Right cardiac atrium (tissue), 5 donors: ENCODE measurements at regions not wholly inside any gene's neighbourhood (a gene's known extent, or its start where the extent isn't known, plus 50 kb on each side); places are given as distances from the start of the nearest gene placed in this dataset.

ENCODE experiments used
- ATAC-seq, 2 donors: fragments of 200-7000 bp; cut with Tn5 transposase; one replicate each; pipeline versions ENCODE4 v1.8.0 to v1.9.1; 2020; ENCODE audit warnings: moderate library complexity in 2 of 2, mild to moderate bottlenecking in 1 of 2
- DNase-seq, 3 donors: peaks; one replicate each; pipeline ENCODE4 v3.0.0-alpha.2; 2020
- H3K27ac ChIP-seq: one replicate; pipeline ENCODE4 v1.5.1; 2013; ENCODE audit warnings: mild to moderate bottlenecking, low read length, control low read depth, moderate library complexity
- H3K27me3 ChIP-seq: one replicate; pipeline ENCODE4 v1.6.1; 2013; ENCODE audit not compliant: control insufficient read depth, insufficient read depth
- H3K4me1 ChIP-seq: one replicate; pipeline ENCODE4 v1.6.1; 2013; ENCODE audit warnings: low read length; ENCODE audit not compliant: control insufficient read depth, insufficient read depth
- H3K4me3 ChIP-seq: one replicate; pipeline ENCODE4 v1.5.1; 2013; ENCODE audit warnings: low read length, control low read depth
- H3K9me3 ChIP-seq: one replicate; pipeline ENCODE4 v1.6.1; 2013; ENCODE audit warnings: low read length; ENCODE audit not compliant: control insufficient read depth
- WGBS: extraction: QIAGEN DNeasy Blood & Tissue Kit; methylation state at CpG from one replicate; pipeline ENCODE4 v1.1.7; 2013; 5-methylcytosine and 5-hydroxymethylcytosine counted together
- intact Hi-C, 4 donors: fragments of 100-400 bp; cut with DNase I; formaldehyde crosslinking; loops; one replicate each; pipeline versions ENCODE4 v1.11.0 to v1.14.0; 2022 to 2023
- donor health status: healthy with polysubstance abuse.
- donor health status: DM: no; HTN: yes; CAD: no.
- donor health status: DM: no; HTN: no; CAD: no.
- donor health status: DM: no; HTN: yes; CAD: no; lungs with severe emphysema.
- donor health status: DM: yes; HTN: yes; CAD: no.

GRCh38 chr13:39941236-39941635 lies 285.8 kb downstream of the COG6 start:
- intact Hi-C loops, result loop anchor here in 2 of 4 donors (10.0 kb wide), 3 partner anchors 156 to 744 kb away; no protein-coding TSS in a partner anchor
- DNase-seq, result peak in 1 of 3 donors; percentile 41
- ATAC-seq, result no peak
- WGBS, result 83% methylated on average over 5 of the region's 5 CpGs
- Histone ChIP-seq H3K27ac (no peak overlapping the region), H3K9me3 (no peaks in the 10 kb centered on the region), H3K4me1 (peaks cover 3% of the 10 kb centered on the region), H3K4me3 (no peak overlapping the region), H3K27me3 (no peaks in the 10 kb centered on the region)

- Histone ChIP-seq H3K4me3 (no peak overlapping the region), H3K4me1 (peaks cover 3% of the 10 kb centered on the region), H3K9me3 (no peaks in the 10 kb centered on the region), H3K27ac (no peak overlapping the region), H3K27me3 (no peaks in the 10 kb centered on the region)
- WGBS, result 73% methylated on average over 8 of the region's 8 CpGs
- DNase-seq (no peak), ATAC-seq (no peak)
- intact Hi-C loops, result loop anchor here in 2 of 4 donors (10.0 kb wide), 3 partner anchors 157 to 743 kb away; no protein-coding TSS in a partner anchor
Observed at GRCh38 chr13:39941911-39942551, 286.6 kb downstream of the COG6 start.

GRCh38 chr13:39942552-39943273 lies 287.3 kb downstream of the COG6 start:
- H3K27ac ChIP-seq, result no peak overlapping the region
- peak; percentile 91 to 92 for ATAC-seq
- H3K27me3 ChIP-seq, result no peaks in the 10 kb centered on the region
- intact Hi-C loops, result loop anchor here in 2 of 4 donors (10.0 kb wide), 3 partner anchors 158 to 742 kb away; no protein-coding TSS in a partner anchor
- no peaks in the 10 kb centered on the region for H3K9me3 ChIP-seq
- WGBS, result 53% methylated on average over 12 of the region's 12 CpGs
- peak; percentile 74 to 85 (median 81) for DNase-seq
- peaks cover 3% of the 10 kb centered on the region for H3K4me1 ChIP-seq
- H3K4me3 ChIP-seq, result no peak overlapping the region

- 59% methylated on average over 6 of the region's 6 CpGs for WGBS
- H3K9me3 ChIP-seq, result no peaks in the 10 kb centered on the region
- peaks cover 3% of the 10 kb centered on the region for H3K4me1 ChIP-seq
- intact Hi-C loops, result loop anchor here in 2 of 4 donors (10.0 kb wide), 3 partner anchors 159 to 741 kb away; no protein-coding TSS in a partner anchor
- no peak for DNase-seq
- no peaks in the 10 kb centered on the region for H3K27me3 ChIP-seq
- ATAC-seq, result no peak
- H3K27ac ChIP-seq, result no peak overlapping the region
- no peak overlapping the region for H3K4me3 ChIP-seq
Observed at GRCh38 chr13:39943711-39944110, 288.2 kb downstream of the COG6 start.

GRCh38 chr13:39945226-39945625 lies 289.8 kb downstream of the COG6 start:
- Histone ChIP-seq H3K4me3 (no peak overlapping the region), H3K27me3 (no peaks in the 10 kb centered on the region), H3K27ac (no peak overlapping the region), H3K4me1 (peaks cover 3% of the 10 kb centered on the region), H3K9me3 (no peaks in the 10 kb centered on the region)
- DNase-seq (peak; percentile 13 to 47 (median 46)), ATAC-seq (no peak)
- intact Hi-C loops, result loop anchor here in 2 of 4 donors (10.0 kb wide), 3 partner anchors 160 to 740 kb away; no protein-coding TSS in a partner anchor
- 67% methylated on average over 4 of the region's 4 CpGs for WGBS

- Histone ChIP-seq H3K4me1 (peaks cover 3% of the 10 kb centered on the region), H3K27ac (no peak overlapping the region), H3K27me3 (no peaks in the 10 kb centered on the region), H3K4me3 (no peak overlapping the region), H3K9me3 (no peaks in the 10 kb centered on the region)
- no peak for DNase-seq
- WGBS, result 100% methylated on average over 1 of the region's 1 CpG
- ATAC-seq, result no peak
- intact Hi-C loops, result loop anchor here in 2 of 4 donors (10.0 kb wide), 3 partner anchors 162 to 738 kb away; no protein-coding TSS in a partner anchor
Observed at GRCh38 chr13:39946769-39947168, 291.3 kb downstream of the COG6 start.

- Histone ChIP-seq H3K27me3 (no peaks in the 10 kb centered on the region), H3K27ac (no peak overlapping the region), H3K9me3 (no peaks in the 10 kb centered on the region), H3K4me3 (no peak overlapping the region), H3K4me1 (peaks cover 7% of the 10 kb centered on the region)
- 90% methylated on average over 3 of the region's 3 CpGs for WGBS
- no peak for ATAC-seq
- intact Hi-C loops, result no loop called here
- DNase-seq, result no peak
Observed at GRCh38 chr13:39951301-39951700, 295.8 kb downstream of the COG6 start.

GRCh38 chr13:39952249-39953233 lies 297.1 kb downstream of the COG6 start:
- H3K9me3 ChIP-seq, result no peaks in the 10 kb centered on the region
- peak overlapping the region; percentile 63 for H3K27ac ChIP-seq
- H3K27me3 ChIP-seq, result no peaks in the 10 kb centered on the region
- ATAC-seq (peak; percentile 47 to 61), DNase-seq (no peak)
- no peak overlapping the region for H3K4me3 ChIP-seq
- 39% methylated on average over 4 of the region's 4 CpGs for WGBS
- peaks cover 7% of the 10 kb centered on the region for H3K4me1 ChIP-seq
- intact Hi-C loops, result no loop called here

GRCh38 chr13:39954476-39954875 lies 299.0 kb downstream of the COG6 start:
- Histone ChIP-seq H3K4me3 (no peak overlapping the region), H3K4me1 (peaks cover 7% of the 10 kb centered on the region), H3K27me3 (no peaks in the 10 kb centered on the region), H3K27ac (no peak overlapping the region), H3K9me3 (no peaks in the 10 kb centered on the region)
- 78% methylated on average over 4 of the region's 4 CpGs for WGBS
- ATAC-seq (no peak), DNase-seq (no peak)
- intact Hi-C loops, result no loop called here

GRCh38 chr13:39955560-39955959 lies 300.1 kb downstream of the COG6 start:
- DNase-seq (no peak), ATAC-seq (no peak)
- Histone ChIP-seq H3K9me3 (no peaks in the 10 kb centered on the region), H3K27ac (no peak overlapping the region), H3K27me3 (no peaks in the 10 kb centered on the region), H3K4me1 (peaks cover 7% of the 10 kb centered on the region), H3K4me3 (no peak overlapping the region)
- 98% methylated on average over 1 of the region's 1 CpG for WGBS
- intact Hi-C loops, result no loop called here
